ENCODE measurements at regions not wholly inside any gene's neighbourhood (a gene's known extent, or its start where the extent isn't known, plus 50 kb on each side); places are given as distances from the start of the nearest gene placed in this dataset.

- TF ChIP-seq ZNF274 (IDR thresholded peaks at IDR 0.05; ENCODE audit: low read depth, low read length), result no peak
- TF ChIP-seq SUZ12 (IDR thresholded peaks at IDR 0.05; ENCODE audit: extremely low read depth, insufficient read depth, insufficient read length), result no peak
Measured at GRCh38 chr18:78780719-78781600, 198.7 kb upstream of the SALL3 start.
